MCF 10A (cell line): ENCODE measurements at regions not wholly inside any gene's neighbourhood (a gene's known extent, or its start where the extent isn't known, plus 50 kb on each side); places are given as distances from the start of the nearest gene placed in this dataset.

Experiments used
- BruUV-seq: library from RNA; stranded (reverse); fragments of 400-500 nt; replicated peaks from 2 replicates; lab custom pipeline; 2021; lab: Mats Ljungman, UMichigan
- CTCF ChIA-PET: fragments of 300-600 bp; sonication (Branson Sonifier 250); formaldehyde crosslinking; extraction: SDS; loops from one replicate; lab custom pipeline; 2021; ENCODE audit warnings: antibody characterized with exemption, inconsistent platforms; lab: Yijun Ruan, JAX
- POLR2A ChIA-PET: fragments of 300-600, 350-650 bp; sonication (Branson Sonifier 250); formaldehyde crosslinking; extraction: SDS; loops from one replicate; lab custom pipeline; 2020; ENCODE audit warnings: antibody characterized with exemption, inconsistent platforms; lab: Yijun Ruan, JAX
- DNase-seq: peaks from one replicate; pipeline ENCODE4 v3.0.0-alpha.2; 2018; ENCODE audit not compliant: unreplicated experiment
- H3K27ac Mint-ChIP-seq: one replicate; pipeline ENCODE4 v1.8.0; 2022; ENCODE audit warnings: mild to moderate bottlenecking, low read depth, mixed read lengths; ENCODE audit not compliant: unreplicated experiment
- H3K27me3 Mint-ChIP-seq: one replicate; pipeline ENCODE4 v1.8.0; 2022; ENCODE audit warnings: mixed read lengths; ENCODE audit not compliant: insufficient read depth, unreplicated experiment
- H3K36me3 Mint-ChIP-seq: one replicate; pipeline ENCODE4 v1.8.0; 2022; ENCODE audit warnings: mild to moderate bottlenecking, moderate library complexity, mixed read lengths; ENCODE audit not compliant: insufficient read depth, unreplicated experiment
- H3K4me1 Mint-ChIP-seq: one replicate; pipeline ENCODE4 v1.8.0; 2022; ENCODE audit warnings: mixed read lengths; ENCODE audit not compliant: insufficient read depth, unreplicated experiment
- H3K4me3 Mint-ChIP-seq: one replicate; pipeline ENCODE4 v1.8.0; 2022; ENCODE audit warnings: mild to moderate bottlenecking, moderate library complexity, mixed read lengths; ENCODE audit not compliant: unreplicated experiment
- H3K9me3 Mint-ChIP-seq: one replicate; pipeline ENCODE4 v1.8.0; 2022; ENCODE audit warnings: mixed read lengths; ENCODE audit not compliant: unreplicated experiment
- intact Hi-C: fragments of 100-400 bp; cut with micrococcal nuclease; formaldehyde crosslinking; loops from 2 replicates; pipeline ENCODE4 v1.14.1; 2022
- TF ChIP-seq, protein P1 (sequence below): fragments of 200-600 bp; IDR thresholded peaks from one replicate; pipeline ENCODE4 v1.8.0; 2022; ENCODE audit warnings: antibody characterized with exemption, mild to moderate bottlenecking; ENCODE audit not compliant: unreplicated experiment

DNA sequence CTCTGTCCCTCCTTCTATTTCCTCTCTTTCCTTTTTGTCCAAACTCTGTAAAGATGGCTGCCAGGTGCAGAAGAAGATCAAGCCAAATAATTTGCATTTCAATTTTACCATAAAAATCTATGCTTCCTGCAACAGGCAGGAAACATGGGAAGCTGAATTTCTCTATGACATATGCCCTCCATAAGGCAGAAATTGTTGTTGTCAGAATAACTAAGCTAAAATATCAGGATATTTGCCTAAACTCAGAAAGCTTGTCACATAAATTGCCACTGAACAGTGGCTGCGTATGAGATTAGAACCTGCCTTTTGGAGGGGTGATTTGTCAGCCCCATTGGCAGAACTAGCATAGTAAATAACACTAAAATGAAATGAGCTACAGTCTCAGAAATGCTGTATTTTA lies 288.3 kb upstream of the LMCD1 start:
- H3K27ac Mint-ChIP-seq = no peak overlapping the region
- no peak for DNase-seq
- no peak overlapping the region for H3K4me3 Mint-ChIP-seq
- no TSS peak for BruUV-seq
- no peaks in the 10 kb centered on the region for H3K27me3 Mint-ChIP-seq
- peaks cover 10% of the 10 kb centered on the region for H3K4me1 Mint-ChIP-seq
- H3K36me3 Mint-ChIP-seq = peaks cover 7% of the 10 kb centered on the region
- intact Hi-C loops = no loop called here
- POLR2A ChIA-PET = no interaction called here
- CTCF ChIA-PET = interaction anchor here (0.7 to 1.7 kb wide), 4 partner anchors 11 to 394 kb away, joined by 3 to 4 read pairs (median 3); no protein-coding TSS in a partner anchor
- TF ChIP-seq, protein P1, sequence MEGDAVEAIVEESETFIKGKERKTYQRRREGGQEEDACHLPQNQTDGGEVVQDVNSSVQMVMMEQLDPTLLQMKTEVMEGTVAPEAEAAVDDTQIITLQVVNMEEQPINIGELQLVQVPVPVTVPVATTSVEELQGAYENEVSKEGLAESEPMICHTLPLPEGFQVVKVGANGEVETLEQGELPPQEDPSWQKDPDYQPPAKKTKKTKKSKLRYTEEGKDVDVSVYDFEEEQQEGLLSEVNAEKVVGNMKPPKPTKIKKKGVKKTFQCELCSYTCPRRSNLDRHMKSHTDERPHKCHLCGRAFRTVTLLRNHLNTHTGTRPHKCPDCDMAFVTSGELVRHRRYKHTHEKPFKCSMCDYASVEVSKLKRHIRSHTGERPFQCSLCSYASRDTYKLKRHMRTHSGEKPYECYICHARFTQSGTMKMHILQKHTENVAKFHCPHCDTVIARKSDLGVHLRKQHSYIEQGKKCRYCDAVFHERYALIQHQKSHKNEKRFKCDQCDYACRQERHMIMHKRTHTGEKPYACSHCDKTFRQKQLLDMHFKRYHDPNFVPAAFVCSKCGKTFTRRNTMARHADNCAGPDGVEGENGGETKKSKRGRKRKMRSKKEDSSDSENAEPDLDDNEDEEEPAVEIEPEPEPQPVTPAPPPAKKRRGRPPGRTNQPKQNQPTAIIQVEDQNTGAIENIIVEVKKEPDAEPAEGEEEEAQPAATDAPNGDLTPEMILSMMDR = no peak
- peaks cover 7% of the 10 kb centered on the region for H3K9me3 Mint-ChIP-seq

DNA sequence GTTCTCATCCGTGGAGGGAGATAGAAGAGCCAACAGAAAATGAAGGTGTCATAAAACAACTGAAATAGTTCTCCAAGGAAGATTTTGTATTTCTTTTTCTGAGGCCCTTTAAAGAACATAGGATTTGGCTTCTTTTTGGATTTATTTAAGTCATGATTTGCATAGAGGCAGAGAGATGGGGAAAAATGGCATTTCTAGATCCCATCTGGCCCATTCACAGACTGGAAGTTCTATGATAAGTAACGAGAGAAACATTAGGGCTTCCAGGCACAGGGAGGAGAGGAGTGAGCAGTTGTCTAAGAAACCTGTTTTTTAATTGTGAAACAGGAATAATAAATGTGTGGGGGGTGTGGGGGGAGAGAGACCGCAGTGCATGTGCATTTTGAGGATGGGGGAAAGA lies 285.8 kb upstream of the LMCD1 start:
- no peak for DNase-seq
- Mint-ChIP-seq H3K4me1 (peaks cover 5% of the 10 kb centered on the region), H3K27me3 (no peaks in the 10 kb centered on the region), H3K9me3 (peaks cover 7% of the 10 kb centered on the region), H3K27ac (no peak overlapping the region), H3K36me3 (peaks cover 7% of the 10 kb centered on the region), H3K4me3 (no peak overlapping the region)
- ChIA-PET CTCF (interaction anchor here (1.9 kb wide), 1 partner anchor 24 kb away, joined by 5 read pairs; no protein-coding TSS in a partner anchor), POLR2A (no interaction called here)
- BruUV-seq = no TSS peak
- intact Hi-C loops = no loop called here
- TF ChIP-seq, protein P1 = no peak

DNA sequence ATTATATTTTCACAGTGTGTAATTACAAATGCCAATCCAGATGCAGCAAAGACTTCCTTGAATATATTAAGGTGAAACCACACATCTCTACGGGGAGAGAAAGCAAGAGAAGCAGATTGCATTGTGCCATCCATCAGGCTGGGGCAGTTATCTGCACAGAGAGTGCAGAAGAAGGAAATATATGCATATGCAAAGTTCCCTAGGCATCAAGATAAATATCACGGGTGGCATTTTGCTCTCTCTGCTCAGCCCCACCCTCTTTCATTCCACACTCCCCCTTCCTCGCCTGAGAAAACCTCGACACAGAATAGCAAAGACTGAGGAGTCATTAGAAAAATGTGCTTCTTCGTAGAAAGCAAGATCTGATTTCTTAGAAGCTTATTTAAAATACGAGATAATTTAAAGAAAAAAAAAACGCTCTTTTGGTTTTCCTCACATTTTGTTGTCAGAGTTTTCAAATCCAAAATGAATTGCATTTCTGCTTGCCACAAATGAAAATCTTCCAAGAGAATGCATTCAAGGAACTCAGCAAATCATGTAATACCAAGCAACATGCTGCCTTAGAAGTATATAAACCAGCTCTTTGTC lies 283.2 kb upstream of the LMCD1 start:
- no peak for DNase-seq
- Mint-ChIP-seq H3K4me3 (no peak overlapping the region), H3K9me3 (peaks cover 7% of the 10 kb centered on the region), H3K4me1 (no peaks in the 10 kb centered on the region), H3K27ac (no peak overlapping the region), H3K27me3 (no peaks in the 10 kb centered on the region), H3K36me3 (peaks cover 7% of the 10 kb centered on the region)
- BruUV-seq = no TSS peak
- intact Hi-C loops = no loop called here
- CTCF ChIA-PET = interaction anchor here (3.1 kb wide), 1 partner anchor 21 kb away, joined by 10 read pairs; no protein-coding TSS in a partner anchor
- POLR2A ChIA-PET = no interaction called here
- TF ChIP-seq, protein P1 = no peak

DNA sequence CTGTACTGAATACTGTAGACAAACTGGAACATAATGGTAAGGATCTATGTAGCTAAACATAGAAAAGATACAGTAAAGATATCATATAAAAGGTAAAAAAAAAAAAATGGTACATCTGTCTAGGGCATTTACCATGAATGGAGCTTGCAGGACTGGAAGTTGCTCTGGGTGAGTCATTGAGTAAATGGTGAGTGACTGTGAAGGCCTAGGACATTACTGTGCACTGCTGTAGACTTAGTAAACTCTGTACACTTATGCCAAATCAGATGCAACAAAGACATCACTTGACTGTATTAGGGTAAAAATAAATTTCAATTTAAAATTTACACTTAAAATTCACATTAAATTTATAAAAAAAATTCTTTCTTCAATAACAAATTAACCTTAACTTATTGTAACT lies 281.3 kb upstream of the LMCD1 start:
- intact Hi-C loops = no loop called here
- peaks cover 7% of the 10 kb centered on the region for H3K36me3 Mint-ChIP-seq
- POLR2A ChIA-PET = no interaction called here
- no peaks in the 10 kb centered on the region for H3K4me1 Mint-ChIP-seq
- no peaks in the 10 kb centered on the region for H3K27me3 Mint-ChIP-seq
- CTCF ChIA-PET = interaction anchor here (0.7 to 3.1 kb wide), 2 partner anchors 19 to 862 kb away, joined by 5 to 10 read pairs; no protein-coding TSS in a partner anchor
- peaks cover 6% of the 10 kb centered on the region for H3K9me3 Mint-ChIP-seq
- H3K27ac Mint-ChIP-seq = no peak overlapping the region
- TF ChIP-seq, protein P1 = no peak
- no peak overlapping the region for H3K4me3 Mint-ChIP-seq
- BruUV-seq = no TSS peak
- DNase-seq = no peak
